Hepatocyte (in vitro differentiated cells): ENCODE measurements at regions not wholly inside any gene's neighbourhood (a gene's known extent, or its start where the extent isn't known, plus 50 kb on each side); places are given as distances from the start of the nearest gene placed in this dataset.

Source experiments
- DNase-seq: peaks from one replicate; pipeline ENCODE4 v3.0.0-alpha.2; 2016; ENCODE audit warnings: low spot score
- H2AFZ ChIP-seq: fragments of 200-600 bp; sonication (generic); 2 replicates; pipeline ENCODE4 v1.6.0; 2016; ENCODE audit warnings: antibody characterized with exemption, mild to moderate bottlenecking
- H3K27ac ChIP-seq: fragments of 200-600 bp; sonication (generic); 2 replicates; pipeline ENCODE4 v1.5.1; 2016; ENCODE audit warnings: mild to moderate bottlenecking
- H3K27me3 ChIP-seq: fragments of 200-600 bp; sonication (generic); 2 replicates; pipeline ENCODE4 v1.6.1; 2016
- H3K36me3 ChIP-seq: fragments of 200-600 bp; sonication (generic); replicated peaks from 2 replicates; pipeline ENCODE4 v1.5.1; 2016; ENCODE audit warnings: low read depth; ENCODE audit not compliant: insufficient read depth
- H3K4me1 ChIP-seq: fragments of 200-600 bp; sonication (generic); 2 replicates; pipeline ENCODE4 v1.5.1; 2016; ENCODE audit warnings: mild to moderate bottlenecking, moderate library complexity; ENCODE audit not compliant: insufficient read depth
- H3K4me2 ChIP-seq: fragments of 200-600 bp; sonication (generic); 2 replicates; pipeline ENCODE4 v1.6.0; 2016
- H3K4me3 ChIP-seq: fragments of 200-600 bp; sonication (generic); 2 replicates; pipeline ENCODE4 v1.5.1; 2016; ENCODE audit warnings: mild to moderate bottlenecking
- H3K79me2 ChIP-seq: fragments of 200-600 bp; sonication (generic); 2 replicates; pipeline ENCODE4 v1.6.0; 2017; ENCODE audit warnings: mild to moderate bottlenecking
- H3K9me2 ChIP-seq: fragments of 200-600 bp; sonication (generic); replicated peaks from 2 replicates; pipeline ENCODE4 v1.6.0; 2017; ENCODE audit warnings: mild to moderate bottlenecking; ENCODE audit not compliant: insufficient read depth
- H3K9me3 ChIP-seq: fragments of 200-600 bp; sonication (generic); 2 replicates; pipeline ENCODE4 v1.5.1; 2016; ENCODE audit warnings: low read depth, mild to moderate bottlenecking
- H4K20me1 ChIP-seq: fragments of 200-600 bp; sonication (generic); 2 replicates; pipeline ENCODE4 v1.6.0; 2016; ENCODE audit warnings: mild to moderate bottlenecking; ENCODE audit not compliant: insufficient read depth, poor library complexity, severe bottlenecking
- CTCF ChIP-seq: fragments of 200-600 bp; sonication (generic); IDR thresholded peaks from 2 replicates; pipeline ENCODE4 v1.5.1; 2016; ENCODE audit warnings: antibody characterized with exemption, mild to moderate bottlenecking; ENCODE audit not compliant: poor library complexity
- EZH2 ChIP-seq: fragments of 200-600 bp; sonication (generic); IDR thresholded peaks from 2 replicates; pipeline ENCODE4 v1.6.1; 2016; ENCODE audit warnings: antibody characterized with exemption, mild to moderate bottlenecking, borderline replicate concordance
- EZH2phosphoT487 ChIP-seq: fragments of 200-600 bp; sonication (generic); IDR thresholded peaks from one replicate; pipeline ENCODE4 v1.6.1; 2018; ENCODE audit warnings: antibody characterized with exemption, mild to moderate bottlenecking, low read depth, moderate library complexity; ENCODE audit not compliant: unreplicated experiment, severe bottlenecking
- WGBS: methylation state at CpG from one replicate; pipeline ENCODE4 v1.1.6; 2016; ENCODE audit warnings: low lambda C conversion rate; ENCODE audit errors: missing lambda C conversion rate; 5-methylcytosine and 5-hydroxymethylcytosine counted together

DNA sequence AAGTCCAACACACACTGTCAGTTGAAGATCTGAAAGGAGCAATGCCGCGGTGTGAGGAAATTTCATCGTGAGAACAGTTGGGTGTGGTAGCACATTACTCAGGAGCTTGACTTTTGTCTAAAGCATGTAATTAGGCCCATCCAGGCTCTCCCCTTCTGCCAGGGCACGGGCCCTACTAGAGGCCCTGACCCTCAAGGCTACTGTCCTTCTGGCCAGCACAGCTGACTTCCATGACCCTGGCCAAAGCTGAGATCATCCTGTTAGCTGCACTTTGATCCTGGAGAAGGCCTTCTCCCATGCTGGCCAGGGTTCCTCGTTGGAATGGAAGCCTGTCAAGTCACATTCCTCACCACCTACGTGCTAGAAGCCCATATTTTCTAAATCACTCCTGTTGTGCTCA is 77.8 kb upstream of the SLC1A3 start:
- Histone ChIP-seq H2AFZ (no peak overlapping the region), H3K9me2 (no peaks in the 10 kb centered on the region), H3K9me3 (no peaks in the 10 kb centered on the region), H4K20me1 (no peaks in the 10 kb centered on the region), H3K27me3 (no peaks in the 10 kb centered on the region), H3K4me1 (no peaks in the 10 kb centered on the region), H3K4me3 (no peak overlapping the region), H3K27ac (no peak overlapping the region), H3K36me3 (no peaks in the 10 kb centered on the region), H3K4me2 (no peak overlapping the region), H3K79me2 (no peaks in the 10 kb centered on the region)
- no peak for DNase-seq
- 84% methylated on average over 6 of the region's 6 CpGs for WGBS
- TF ChIP-seq EZH2phosphoT487 (no peak), CTCF (no peak), EZH2 (no peak)

DNA sequence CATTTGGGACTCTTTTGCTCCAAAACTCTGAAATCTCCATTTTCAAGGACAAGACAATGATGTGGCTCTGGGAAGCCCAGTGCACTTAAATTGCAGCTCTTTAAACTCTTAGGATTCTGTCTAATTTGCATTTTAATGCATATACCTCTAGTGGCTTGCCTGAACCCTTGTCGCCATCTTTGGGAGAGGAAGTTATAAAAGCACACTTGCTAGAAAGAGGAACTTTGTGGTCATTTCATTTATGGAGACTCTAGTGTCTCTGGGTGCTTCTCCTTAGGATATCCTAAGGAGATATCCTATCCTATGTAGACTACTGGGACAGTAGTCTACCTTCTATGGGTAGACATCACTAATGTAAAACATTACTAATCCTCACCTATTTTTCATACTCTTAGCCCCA is 77.3 kb upstream of the SLC1A3 start:
- 90% methylated on average over 1 of the region's 1 CpG for WGBS
- Histone ChIP-seq H4K20me1 (no peaks in the 10 kb centered on the region), H3K4me3 (no peak overlapping the region), H2AFZ (no peak overlapping the region), H3K27me3 (no peaks in the 10 kb centered on the region), H3K4me1 (no peaks in the 10 kb centered on the region), H3K4me2 (no peak overlapping the region), H3K9me2 (no peaks in the 10 kb centered on the region), H3K36me3 (no peaks in the 10 kb centered on the region), H3K27ac (no peak overlapping the region), H3K79me2 (no peaks in the 10 kb centered on the region), H3K9me3 (no peaks in the 10 kb centered on the region)
- TF ChIP-seq EZH2 (no peak), CTCF (no peak), EZH2phosphoT487 (no peak)
- no peak for DNase-seq

- WGBS, result 41% methylated on average over 2 of the region's 2 CpGs
- Histone ChIP-seq H3K36me3 (no peaks in the 10 kb centered on the region), H3K4me1 (no peaks in the 10 kb centered on the region), H3K79me2 (no peaks in the 10 kb centered on the region), H3K27me3 (no peaks in the 10 kb centered on the region), H3K4me2 (no peak overlapping the region), H3K9me2 (no peaks in the 10 kb centered on the region), H3K27ac (no peak overlapping the region), H2AFZ (no peak overlapping the region), H3K9me3 (no peaks in the 10 kb centered on the region), H3K4me3 (no peak overlapping the region), H4K20me1 (no peaks in the 10 kb centered on the region)
- TF ChIP-seq CTCF (no peak), EZH2 (no peak), EZH2phosphoT487 (no peak)
- no peak for DNase-seq
Observed at GRCh38 chr5:36530215-36530614, 76.2 kb upstream of the SLC1A3 start.

DNA sequence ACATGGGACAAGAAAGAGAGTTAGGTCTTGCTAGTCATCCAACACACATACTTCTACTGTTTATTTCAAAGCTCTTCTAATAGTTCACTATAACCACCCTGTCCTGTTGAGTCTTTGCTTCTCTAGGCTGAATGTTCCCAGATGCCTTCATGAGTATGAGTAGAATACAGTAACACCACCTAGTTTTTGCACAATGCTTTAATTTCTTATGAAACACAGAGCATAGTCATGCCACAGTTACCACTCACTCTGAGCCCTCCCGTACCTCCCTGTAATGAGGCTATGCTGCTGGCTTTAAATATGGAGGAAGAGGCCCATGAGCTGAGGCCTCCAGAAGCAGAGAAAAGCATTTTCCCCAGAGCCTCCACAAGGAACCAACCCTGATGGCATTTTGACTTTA is 75.0 kb upstream of the SLC1A3 start:
- no peak for DNase-seq
- Histone ChIP-seq H3K27me3 (no peaks in the 10 kb centered on the region), H4K20me1 (no peaks in the 10 kb centered on the region), H3K4me2 (no peak overlapping the region), H3K36me3 (no peaks in the 10 kb centered on the region), H3K9me2 (no peaks in the 10 kb centered on the region), H3K4me1 (no peaks in the 10 kb centered on the region), H3K79me2 (no peaks in the 10 kb centered on the region), H3K9me3 (no peaks in the 10 kb centered on the region), H3K27ac (no peak overlapping the region), H2AFZ (no peak overlapping the region), H3K4me3 (no peak overlapping the region)
- TF ChIP-seq EZH2 (no peak), EZH2phosphoT487 (no peak), CTCF (no peak)
- WGBS, result 95% methylated on average over 1 of the region's 1 CpG
